Tibial artery (tissue), 4 donors: ENCODE measurements at regions not wholly inside any gene's neighbourhood (a gene's known extent, or its start where the extent isn't known, plus 50 kb on each side); places are given as distances from the start of the nearest gene placed in this dataset.

Experiments used
- DNase-seq, 2 donors: peaks; one replicate each; pipeline ENCODE4 v3.0.0-alpha.2; 2019
- H3K27ac ChIP-seq, 2 donors: fragments of 200-600 bp; sonication (generic) in 1 of 2; 1 replicate in 1 of 2; 2 replicates in 1 of 2; pipeline ENCODE4 v1.5.1; 2018 to 2019; ENCODE audit warnings: mild to moderate bottlenecking in 1 of 2
- H3K27me3 ChIP-seq, 2 donors: fragments of 200-600 bp; sonication (generic) in 1 of 2; one replicate each; pipeline versions ENCODE4 v1.5.1 to v1.6.0; 2016 to 2019
- H3K36me3 ChIP-seq, 3 donors: fragments of 200-600 bp; sonication (generic) in 2 of 3; one replicate each; pipeline ENCODE4 v1.5.1; 2016 to 2019; ENCODE audit warnings: mild to moderate bottlenecking in 2 of 3
- H3K4me1 ChIP-seq, 4 donors: fragments of 200-600 bp; sonication (generic) in 2 of 4; 1 replicate in 3 of 4; 2 replicates in 1 of 4; pipeline ENCODE4 v1.5.1; 2016 to 2019
- H3K4me3 ChIP-seq, 2 donors: fragments of 200-600 bp; sonication (generic) in 1 of 2; 1 replicate in 1 of 2; 2 replicates in 1 of 2; pipeline ENCODE4 v1.5.1; 2018 to 2019; ENCODE audit warnings: mild to moderate bottlenecking in 2 of 2
- H3K9me3 ChIP-seq, 3 donors: fragments of 200-600 bp; sonication (generic) in 1 of 3; one replicate each; pipeline ENCODE4 v1.5.1; 2016 to 2019
- intact Hi-C: fragments of 100-400 bp; cut with DNase I; formaldehyde crosslinking; loops from one replicate; pipeline ENCODE4 v1.15.0; 2023; ENCODE audit warnings: low total_unique reads
- TF ChIP-seq, protein P1 (sequence below), 2 experiments: fragments of 200-600 bp in 1 of 2; fragments of 450-650 bp in 1 of 2; IDR thresholded peaks; one replicate each; pipeline ENCODE4 v1.5.1; 2017 to 2019; ENCODE audit warnings: antibody characterized with exemption in 2 of 2, mild to moderate bottlenecking in 1 of 2, moderate library complexity in 1 of 2

DNA sequence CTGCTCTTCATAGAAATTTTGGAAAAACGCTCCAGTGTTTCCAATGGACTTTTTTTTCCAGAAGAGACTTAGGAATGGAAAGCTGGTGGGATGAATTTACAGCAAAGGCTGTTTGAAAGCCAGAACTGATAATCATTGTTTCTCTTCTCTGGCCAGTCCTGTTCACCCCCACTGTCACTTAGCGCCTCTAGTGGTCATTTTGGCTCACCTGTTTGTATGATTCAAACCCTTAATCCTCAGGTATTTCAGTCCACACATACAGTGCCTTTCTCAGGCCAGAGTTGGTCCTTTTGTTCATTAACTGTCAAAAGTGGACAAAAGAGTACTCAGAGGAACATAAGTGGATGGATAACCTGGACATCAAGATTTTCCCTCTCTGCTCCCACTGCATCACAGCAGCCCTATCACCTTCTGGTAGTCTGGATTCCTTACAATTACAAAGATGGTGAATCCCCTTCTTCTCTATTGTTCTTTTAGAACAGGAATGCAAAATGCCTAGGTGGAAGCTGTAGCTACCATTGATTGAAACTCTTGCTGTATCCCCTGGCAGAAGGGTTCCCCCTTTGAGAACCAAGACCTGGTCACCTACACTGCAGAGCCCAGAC is 177.6 kb upstream of the OLFM3 start:
- Histone ChIP-seq H3K27ac (no peak overlapping the region), H3K36me3 (no peaks in the 10 kb centered on the region), H3K4me3 (no peak overlapping the region), H3K9me3 (no peaks in the 10 kb centered on the region), H3K4me1 (no peaks in the 10 kb centered on the region), H3K27me3 (no peaks in the 10 kb centered on the region)
- TF ChIP-seq, protein P1, sequence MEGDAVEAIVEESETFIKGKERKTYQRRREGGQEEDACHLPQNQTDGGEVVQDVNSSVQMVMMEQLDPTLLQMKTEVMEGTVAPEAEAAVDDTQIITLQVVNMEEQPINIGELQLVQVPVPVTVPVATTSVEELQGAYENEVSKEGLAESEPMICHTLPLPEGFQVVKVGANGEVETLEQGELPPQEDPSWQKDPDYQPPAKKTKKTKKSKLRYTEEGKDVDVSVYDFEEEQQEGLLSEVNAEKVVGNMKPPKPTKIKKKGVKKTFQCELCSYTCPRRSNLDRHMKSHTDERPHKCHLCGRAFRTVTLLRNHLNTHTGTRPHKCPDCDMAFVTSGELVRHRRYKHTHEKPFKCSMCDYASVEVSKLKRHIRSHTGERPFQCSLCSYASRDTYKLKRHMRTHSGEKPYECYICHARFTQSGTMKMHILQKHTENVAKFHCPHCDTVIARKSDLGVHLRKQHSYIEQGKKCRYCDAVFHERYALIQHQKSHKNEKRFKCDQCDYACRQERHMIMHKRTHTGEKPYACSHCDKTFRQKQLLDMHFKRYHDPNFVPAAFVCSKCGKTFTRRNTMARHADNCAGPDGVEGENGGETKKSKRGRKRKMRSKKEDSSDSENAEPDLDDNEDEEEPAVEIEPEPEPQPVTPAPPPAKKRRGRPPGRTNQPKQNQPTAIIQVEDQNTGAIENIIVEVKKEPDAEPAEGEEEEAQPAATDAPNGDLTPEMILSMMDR (IDR thresholded peaks at IDR 0.05) = no peak
- DNase-seq = no peak
- intact Hi-C loops = no loop called here

DNA sequence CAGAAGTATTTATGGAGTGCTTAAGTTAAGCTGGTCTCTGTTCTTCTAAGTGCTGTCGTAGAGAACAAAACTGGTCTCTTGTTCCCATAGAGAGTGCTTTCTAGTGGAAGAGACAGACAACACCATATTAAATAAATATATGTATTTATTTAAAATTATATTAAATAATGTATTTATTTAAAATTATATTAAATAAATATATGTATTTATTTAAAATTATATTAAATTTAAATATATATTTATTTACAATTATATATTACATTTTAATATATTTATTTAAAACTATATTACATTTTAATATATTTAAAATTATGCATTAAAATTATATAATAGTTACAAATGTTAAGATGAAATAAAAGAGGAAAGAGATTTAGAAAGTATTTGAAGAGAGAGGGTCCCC is 175.5 kb upstream of the OLFM3 start:
- DNase-seq = no peak
- no peaks in the 10 kb centered on the region for H3K9me3 ChIP-seq
- TF ChIP-seq, protein P1 (IDR thresholded peaks at IDR 0.05) = no peak
- no peaks in the 10 kb centered on the region for H3K4me1 ChIP-seq
- no peaks in the 10 kb centered on the region for H3K36me3 ChIP-seq
- no peak overlapping the region for H3K4me3 ChIP-seq
- intact Hi-C loops = no loop called here
- H3K27me3 ChIP-seq = no peaks in the 10 kb centered on the region
- no peak overlapping the region for H3K27ac ChIP-seq

DNA sequence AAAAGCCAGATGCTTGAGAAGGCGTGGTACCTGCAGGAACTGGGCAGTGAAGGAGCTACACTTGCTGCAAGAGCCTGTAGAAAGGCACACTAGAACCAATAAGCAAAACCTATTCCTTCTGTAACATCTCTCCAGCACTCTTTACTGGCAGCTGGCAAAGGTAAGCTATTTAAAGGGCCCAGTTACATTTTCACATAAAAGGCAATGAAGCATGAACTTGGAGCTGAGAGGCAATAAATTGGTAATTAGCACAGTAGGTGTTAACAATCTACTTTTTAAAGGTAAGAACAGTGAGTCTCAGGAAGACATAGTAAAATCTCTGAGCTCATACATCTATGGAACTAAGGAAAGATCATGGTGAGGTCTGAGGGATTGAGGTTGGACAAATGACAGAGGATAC is 167.1 kb upstream of the OLFM3 start:
- Histone ChIP-seq H3K36me3 (no peaks in the 10 kb centered on the region), H3K27me3 (no peaks in the 10 kb centered on the region), H3K4me1 (no peaks in the 10 kb centered on the region), H3K9me3 (no peaks in the 10 kb centered on the region), H3K27ac (no peak overlapping the region), H3K4me3 (no peak overlapping the region)
- intact Hi-C loops = no loop called here
- no peak for DNase-seq
- TF ChIP-seq, protein P1 (IDR thresholded peaks at IDR 0.05) = no peak

DNA sequence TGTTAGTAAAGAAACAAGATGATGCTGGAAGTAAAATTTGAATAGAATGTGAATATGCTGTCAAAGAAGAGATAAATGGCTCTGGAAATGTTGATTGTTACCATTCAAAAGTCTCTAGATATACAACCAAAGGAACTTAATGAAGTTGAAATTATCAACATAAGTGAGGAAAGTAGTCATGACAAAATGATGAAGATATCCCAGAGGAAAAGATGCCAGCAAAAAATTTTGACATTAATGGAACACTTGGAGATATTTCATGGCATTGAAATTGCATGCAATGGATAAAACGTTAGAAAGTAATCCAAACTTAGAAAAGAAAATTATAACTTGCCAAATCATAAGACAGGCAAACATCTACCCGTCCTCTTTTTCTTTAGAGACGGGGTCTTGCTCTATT is 154.5 kb upstream of the OLFM3 start:
- TF ChIP-seq, protein P1 (IDR thresholded peaks at IDR 0.05) = no peak
- no peak overlapping the region for H3K4me3 ChIP-seq
- H3K27ac ChIP-seq = no peak overlapping the region
- no peaks in the 10 kb centered on the region for H3K9me3 ChIP-seq
- intact Hi-C loops = no loop called here
- DNase-seq = no peak
- H3K27me3 ChIP-seq = no peaks in the 10 kb centered on the region
- no peaks in the 10 kb centered on the region for H3K4me1 ChIP-seq
- H3K36me3 ChIP-seq = no peaks in the 10 kb centered on the region

DNA sequence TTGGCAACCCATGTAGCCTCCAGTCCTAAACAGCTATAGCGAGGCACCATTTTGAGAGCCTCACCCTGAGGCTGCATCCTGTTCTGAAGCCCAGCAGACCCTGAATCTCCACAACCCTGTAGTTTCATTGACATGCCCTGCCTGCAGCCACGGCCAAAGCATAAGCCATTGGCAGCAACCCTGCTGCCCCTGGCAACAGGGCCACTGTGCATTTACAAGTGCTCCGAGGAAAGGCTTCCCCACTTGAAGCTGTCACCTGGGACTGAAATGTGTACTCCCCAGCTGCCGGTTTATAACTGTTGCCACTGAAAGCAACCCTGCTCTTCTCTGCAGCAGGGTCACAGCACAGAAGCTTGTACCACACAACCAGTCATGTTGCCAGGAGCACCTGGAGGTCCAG is 124.2 kb upstream of the OLFM3 start:
- TF ChIP-seq, protein P1 (IDR thresholded peaks at IDR 0.05) = no peak
- Histone ChIP-seq H3K9me3 (no peaks in the 10 kb centered on the region), H3K4me1 (no peaks in the 10 kb centered on the region), H3K27me3 (no peaks in the 10 kb centered on the region), H3K4me3 (no peak overlapping the region), H3K36me3 (no peaks in the 10 kb centered on the region), H3K27ac (no peak overlapping the region)
- DNase-seq = no peak
- intact Hi-C loops = no loop called here

DNA sequence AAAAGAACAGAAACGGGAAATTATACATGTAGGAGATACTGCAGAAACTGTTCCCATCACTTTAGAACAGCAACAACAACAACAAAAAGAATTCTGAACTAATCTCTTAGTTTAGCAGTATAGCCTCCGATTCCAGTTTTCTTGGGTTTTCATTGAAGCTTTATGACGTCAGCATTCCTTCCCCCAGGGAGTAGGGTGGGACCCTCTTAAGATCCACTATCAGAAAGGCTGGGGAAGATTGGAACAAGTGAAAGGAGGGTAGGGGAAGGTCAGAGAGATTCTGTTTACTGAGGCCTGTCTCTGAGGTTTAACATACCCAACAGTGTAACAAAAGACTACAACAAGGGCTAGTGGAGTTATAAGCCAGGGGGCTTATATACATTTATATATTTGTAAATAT is 121.4 kb upstream of the OLFM3 start:
- DNase-seq = no peak
- Histone ChIP-seq H3K4me3 (no peak overlapping the region), H3K27ac (no peak overlapping the region), H3K27me3 (no peaks in the 10 kb centered on the region), H3K4me1 (no peaks in the 10 kb centered on the region), H3K9me3 (no peaks in the 10 kb centered on the region), H3K36me3 (no peaks in the 10 kb centered on the region)
- TF ChIP-seq, protein P1 (IDR thresholded peaks at IDR 0.05) = no peak
- intact Hi-C loops = no loop called here
